ENCODE measurements at regions not wholly inside any gene's neighbourhood (a gene's known extent, or its start where the extent isn't known, plus 50 kb on each side); places are given as distances from the start of the nearest gene placed in this dataset.
"Not testable (repeated sequence)": the region's sequence is repeated elsewhere in the genome, so short reads cannot be mapped to it uniquely, and the experiment has no call there.

- Histone ChIP-seq H3K9me3 (ENCODE audit: control insufficient read depth, low read length) (no peaks in the 10 kb centered on the region), H3K4me3 (ENCODE audit: low read length) (no peak overlapping the region), H3K36me3 (ENCODE audit: control insufficient read depth, insufficient read depth, low read length, severe bottlenecking) (no peaks in the 10 kb centered on the region), H3K9ac (ENCODE audit: low read length) (no peak overlapping the region), H3K4me1 (ENCODE audit: control insufficient read depth, insufficient read depth, low read length) (peaks cover 2% of the 10 kb centered on the region), H3K27me3 (replicated peaks; ENCODE audit: control insufficient read depth, insufficient read depth, low read length) (no peaks in the 10 kb centered on the region)
- DNase-seq (ENCODE audit: low read depth) = no peak
Measured at GRCh38 chr5:109990723-109991359, 301.1 kb downstream of the MAN2A1 start.

GRCh38 chr5:109992264-109992915, 302.7 kb downstream of the MAN2A1 start:
- peaks cover 11% of the 10 kb centered on the region for H3K4me1 ChIP-seq (ENCODE audit: control insufficient read depth, insufficient read depth, low read length)
- no peak overlapping the region for H3K4me3 ChIP-seq (ENCODE audit: low read length)
- DNase-seq (ENCODE audit: low read depth) = no peak
- no peak overlapping the region for H3K9ac ChIP-seq (ENCODE audit: low read length)
- no peaks in the 10 kb centered on the region for H3K36me3 ChIP-seq (ENCODE audit: control insufficient read depth, insufficient read depth, low read length, severe bottlenecking)
- no peaks in the 10 kb centered on the region for H3K27me3 ChIP-seq (replicated peaks; ENCODE audit: control insufficient read depth, insufficient read depth, low read length)
- H3K9me3 ChIP-seq (ENCODE audit: control insufficient read depth, low read length) = no peaks in the 10 kb centered on the region

DNA sequence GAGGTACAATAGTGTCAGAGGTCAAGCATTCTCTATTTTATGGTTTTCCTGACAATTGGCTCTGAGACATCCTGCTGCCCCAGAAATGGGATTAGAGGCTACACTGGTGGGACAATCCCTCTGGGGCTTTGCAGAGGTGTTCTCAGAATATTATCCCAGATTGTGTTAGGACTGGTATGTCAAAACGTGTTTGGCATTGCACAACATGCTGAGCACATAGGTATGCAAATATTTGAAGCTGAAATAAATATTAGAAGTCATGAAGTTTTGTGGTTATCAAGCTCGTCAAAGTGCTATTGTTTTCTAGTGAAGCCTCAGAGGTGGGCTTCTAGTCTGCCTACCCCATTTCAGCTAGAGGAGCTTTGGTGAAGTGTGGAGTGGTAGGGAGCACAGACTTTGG, 304.4 kb downstream of the MAN2A1 start:
- Histone ChIP-seq H3K36me3 (ENCODE audit: control insufficient read depth, insufficient read depth, low read length, severe bottlenecking) (no peaks in the 10 kb centered on the region), H3K4me3 (ENCODE audit: low read length) (no peak overlapping the region), H3K27me3 (replicated peaks; ENCODE audit: control insufficient read depth, insufficient read depth, low read length) (no peaks in the 10 kb centered on the region), H3K9ac (ENCODE audit: low read length) (no peak overlapping the region), H3K4me1 (ENCODE audit: control insufficient read depth, insufficient read depth, low read length) (peaks cover 12% of the 10 kb centered on the region), H3K9me3 (ENCODE audit: control insufficient read depth, low read length) (no peaks in the 10 kb centered on the region)
- DNase-seq (ENCODE audit: low read depth) = no peak

DNA sequence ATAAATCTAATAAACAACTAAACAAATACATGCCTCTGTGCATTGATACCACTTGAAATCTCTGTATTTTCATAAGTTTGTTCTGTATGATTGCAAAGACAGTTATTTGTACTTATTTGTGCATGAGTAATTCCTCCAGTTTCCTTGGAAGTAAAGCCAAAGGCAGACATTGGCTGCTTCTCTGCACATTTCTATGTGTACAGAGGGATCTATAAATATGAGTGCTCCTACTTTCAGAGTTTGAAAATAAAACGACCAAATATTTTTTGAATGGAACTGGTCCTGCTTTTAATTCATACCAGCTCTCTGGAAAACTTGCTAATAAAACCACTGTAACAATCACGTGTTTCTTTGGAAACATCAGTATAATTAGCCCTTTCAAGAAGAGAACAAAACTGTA, 306.5 kb downstream of the MAN2A1 start:
- H3K4me3 ChIP-seq (ENCODE audit: low read length) = no peak overlapping the region
- H3K9me3 ChIP-seq (ENCODE audit: control insufficient read depth, low read length) = no peaks in the 10 kb centered on the region
- H3K36me3 ChIP-seq (ENCODE audit: control insufficient read depth, insufficient read depth, low read length, severe bottlenecking) = no peaks in the 10 kb centered on the region
- no peaks in the 10 kb centered on the region for H3K27me3 ChIP-seq (replicated peaks; ENCODE audit: control insufficient read depth, insufficient read depth, low read length)
- DNase-seq (ENCODE audit: low read depth) = peak; percentile 48
- H3K9ac ChIP-seq (ENCODE audit: low read length) = no peak overlapping the region
- peaks cover 23% of the 10 kb centered on the region for H3K4me1 ChIP-seq (ENCODE audit: control insufficient read depth, insufficient read depth, low read length)

DNA sequence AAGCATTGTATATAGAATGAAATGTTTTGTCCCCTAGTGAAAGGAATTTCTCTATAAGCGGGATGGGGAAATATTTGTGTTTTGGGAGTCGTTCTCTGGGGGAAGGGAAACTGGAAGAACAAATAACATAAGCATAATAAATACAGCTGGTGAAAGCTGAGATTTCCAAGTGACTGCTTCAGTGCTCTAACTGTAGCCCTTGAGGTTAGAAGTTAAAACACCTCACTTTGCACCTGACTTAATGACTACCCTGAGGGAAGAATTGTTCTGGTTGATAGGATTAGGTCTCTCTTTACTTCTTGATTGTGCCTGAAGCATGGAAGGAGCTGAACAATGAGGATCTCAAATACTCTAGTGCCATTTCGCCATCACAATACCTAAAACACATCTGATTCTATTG, 307.4 kb downstream of the MAN2A1 start:
- H3K9ac ChIP-seq (ENCODE audit: low read length) = no peak overlapping the region
- no peaks in the 10 kb centered on the region for H3K36me3 ChIP-seq (ENCODE audit: control insufficient read depth, insufficient read depth, low read length, severe bottlenecking)
- no peak overlapping the region for H3K4me3 ChIP-seq (ENCODE audit: low read length)
- H3K4me1 ChIP-seq (ENCODE audit: control insufficient read depth, insufficient read depth, low read length) = peaks cover 23% of the 10 kb centered on the region
- no peak for DNase-seq (ENCODE audit: low read depth)
- H3K9me3 ChIP-seq (ENCODE audit: control insufficient read depth, low read length) = no peaks in the 10 kb centered on the region
- H3K27me3 ChIP-seq (replicated peaks; ENCODE audit: control insufficient read depth, insufficient read depth, low read length) = no peaks in the 10 kb centered on the region

GRCh38 chr5:109998208-109998607, 308.5 kb downstream of the MAN2A1 start:
- Histone ChIP-seq H3K4me3 (ENCODE audit: low read length) (no peak overlapping the region), H3K9ac (ENCODE audit: low read length) (no peak overlapping the region), H3K9me3 (ENCODE audit: control insufficient read depth, low read length) (no peaks in the 10 kb centered on the region), H3K4me1 (ENCODE audit: control insufficient read depth, insufficient read depth, low read length) (peaks cover 23% of the 10 kb centered on the region), H3K27me3 (replicated peaks; ENCODE audit: control insufficient read depth, insufficient read depth, low read length) (no peaks in the 10 kb centered on the region), H3K36me3 (ENCODE audit: control insufficient read depth, insufficient read depth, low read length, severe bottlenecking) (no peaks in the 10 kb centered on the region)
- no peak for DNase-seq (ENCODE audit: low read depth)

DNA sequence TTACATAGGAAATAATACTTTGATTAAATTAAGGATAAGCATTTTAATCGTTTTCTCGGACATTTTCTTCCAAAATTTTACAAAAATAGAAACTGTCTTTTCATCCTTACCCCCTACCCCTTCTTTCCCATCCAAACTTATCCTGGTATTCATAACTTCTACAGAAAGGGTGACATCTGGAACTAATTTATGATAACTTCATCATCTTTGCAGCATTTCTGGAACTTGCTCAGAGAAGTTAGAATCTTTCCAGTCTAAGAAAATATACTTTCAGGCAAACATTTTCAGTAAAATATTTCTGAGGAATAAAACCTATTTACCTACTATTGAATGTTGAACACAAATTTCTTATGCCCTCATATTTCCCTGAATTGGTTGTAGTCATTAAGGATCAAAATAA, 309.0 kb downstream of the MAN2A1 start:
- H3K4me1 ChIP-seq (ENCODE audit: control insufficient read depth, insufficient read depth, low read length) = peaks cover 23% of the 10 kb centered on the region
- H3K9me3 ChIP-seq (ENCODE audit: control insufficient read depth, low read length) = no peaks in the 10 kb centered on the region
- no peak overlapping the region for H3K4me3 ChIP-seq (ENCODE audit: low read length)
- H3K27me3 ChIP-seq (replicated peaks; ENCODE audit: control insufficient read depth, insufficient read depth, low read length) = no peaks in the 10 kb centered on the region
- peak; percentile 69 for DNase-seq (ENCODE audit: low read depth)
- H3K9ac ChIP-seq (ENCODE audit: low read length) = no peak overlapping the region
- H3K36me3 ChIP-seq (ENCODE audit: control insufficient read depth, insufficient read depth, low read length, severe bottlenecking) = no peaks in the 10 kb centered on the region

GRCh38 chr5:110001648-110002047, 311.9 kb downstream of the MAN2A1 start:
- Histone ChIP-seq H3K4me3 (ENCODE audit: low read length) (no peak overlapping the region), H3K36me3 (ENCODE audit: control insufficient read depth, insufficient read depth, low read length, severe bottlenecking) (no peaks in the 10 kb centered on the region), H3K9ac (ENCODE audit: low read length) (no peak overlapping the region), H3K4me1 (ENCODE audit: control insufficient read depth, insufficient read depth, low read length) (peaks cover 13% of the 10 kb centered on the region), H3K9me3 (ENCODE audit: control insufficient read depth, low read length) (no peaks in the 10 kb centered on the region), H3K27me3 (replicated peaks; ENCODE audit: control insufficient read depth, insufficient read depth, low read length) (no peaks in the 10 kb centered on the region)
- DNase-seq (ENCODE audit: low read depth) = no peak

- H3K9ac ChIP-seq (ENCODE audit: low read length) = no peak overlapping the region
- H3K36me3 ChIP-seq (ENCODE audit: control insufficient read depth, insufficient read depth, low read length, severe bottlenecking) = no peaks in the 10 kb centered on the region
- no peak overlapping the region for H3K4me3 ChIP-seq (ENCODE audit: low read length)
- no peaks in the 10 kb centered on the region for H3K27me3 ChIP-seq (replicated peaks; ENCODE audit: control insufficient read depth, insufficient read depth, low read length)
- H3K9me3 ChIP-seq (ENCODE audit: control insufficient read depth, low read length) = no peaks in the 10 kb centered on the region
- H3K4me1 ChIP-seq (ENCODE audit: control insufficient read depth, insufficient read depth, low read length) = peaks cover 12% of the 10 kb centered on the region
- no peak for DNase-seq (ENCODE audit: low read depth)
Measured at GRCh38 chr5:110002652-110003051, 312.9 kb downstream of the MAN2A1 start.

- not testable (repeated sequence) for H3K4me3 ChIP-seq (ENCODE audit: low read length); H3K36me3 ChIP-seq (ENCODE audit: control insufficient read depth, insufficient read depth, low read length, severe bottlenecking); H3K27me3 ChIP-seq (replicated peaks; ENCODE audit: control insufficient read depth, insufficient read depth, low read length); H3K4me1 ChIP-seq (ENCODE audit: control insufficient read depth, insufficient read depth, low read length); H3K9me3 ChIP-seq (ENCODE audit: control insufficient read depth, low read length); DNase-seq (ENCODE audit: low read depth); H3K9ac ChIP-seq (ENCODE audit: low read length)
Measured at GRCh38 chr5:110005907-110006562, 316.3 kb downstream of the MAN2A1 start.

GRCh38 chr5:110007101-110007500, 317.4 kb downstream of the MAN2A1 start:
- no peaks in the 10 kb centered on the region for H3K36me3 ChIP-seq (ENCODE audit: control insufficient read depth, insufficient read depth, low read length, severe bottlenecking)
- no peaks in the 10 kb centered on the region for H3K4me1 ChIP-seq (ENCODE audit: control insufficient read depth, insufficient read depth, low read length)
- no peaks in the 10 kb centered on the region for H3K27me3 ChIP-seq (replicated peaks; ENCODE audit: control insufficient read depth, insufficient read depth, low read length)
- H3K9me3 ChIP-seq (ENCODE audit: control insufficient read depth, low read length) = no peaks in the 10 kb centered on the region
- no peak overlapping the region for H3K9ac ChIP-seq (ENCODE audit: low read length)
- no peak for DNase-seq (ENCODE audit: low read depth)
- no peak overlapping the region for H3K4me3 ChIP-seq (ENCODE audit: low read length)
